GM23248 (cell line): ENCODE measurements at regions not wholly inside any gene's neighbourhood (a gene's known extent, or its start where the extent isn't known, plus 50 kb on each side); places are given as distances from the start of the nearest gene placed in this dataset.

Experiments used
- EZH2 ChIP-seq: fragments of 200-600 bp; sonication (generic); IDR thresholded peaks from 2 replicates; pipeline ENCODE4 v1.6.1; 2018; ENCODE audit warnings: antibody characterized with exemption, mild to moderate bottlenecking; ENCODE audit not compliant: insufficient read depth, poor library complexity, severe bottlenecking
- EZH2phosphoT487 ChIP-seq: fragments of 200-600 bp; sonication (generic); IDR thresholded peaks from 2 replicates; pipeline ENCODE4 v1.6.1; 2018; ENCODE audit warnings: antibody characterized with exemption, moderate library complexity, mild to moderate bottlenecking, low read depth; ENCODE audit not compliant: insufficient read depth

- TF ChIP-seq EZH2, result no peak
- TF ChIP-seq EZH2phosphoT487, result no peak
Observed at GRCh38 chr2:15750822-15751329, 159.2 kb downstream of the DDX1 start.
